K562 (cell line): ENCODE measurements at regions not wholly inside any gene's neighbourhood (a gene's known extent, or its start where the extent isn't known, plus 50 kb on each side); places are given as distances from the start of the nearest gene placed in this dataset.

Experiments
- ETS2 ChIP-seq: IDR thresholded peaks from 2 replicates; pipeline ENCODE4 v1.6.1; 2016; ENCODE audit warnings: borderline replicate concordance, missing genetic modification characterization, mild to moderate bottlenecking, moderate library complexity, missing compliant biosample characterization; ENCODE audit not compliant: poor library complexity, severe bottlenecking
- GABPA ChIP-seq: fragments of 200-800 bp; sonication (Bioruptor generic); conservative IDR thresholded peaks from 2 replicates; pipeline ENCODE4 v1.6.1; 2016; ENCODE audit warnings: low read depth, missing genetic modification characterization, missing compliant biosample characterization
- GATAD2A ChIP-seq: fragments of 450-650 bp; IDR thresholded peaks from 2 replicates; pipeline ENCODE4 v1.6.1; 2017
- PCBP1 ChIP-seq: fragments of 200-400 bp; formaldehyde crosslinking; IDR thresholded peaks from 2 replicates; pipeline ENCODE4 v1.6.1; 2018; ENCODE audit warnings: mild to moderate bottlenecking, low read depth, low read length; ENCODE audit not compliant: poor library complexity, severe bottlenecking
- ZNF274 ChIP-seq: IDR thresholded peaks from 2 replicates; pipeline ENCODE4 v1.6.1; 2011; ENCODE audit warnings: low read depth, mild to moderate bottlenecking, low read length, moderate library complexity, borderline replicate concordance
- TF ChIP-seq, protein P1 (sequence below), 2 experiments: fragments of 450-650 bp; formaldehyde crosslinking in 1 of 2; IDR thresholded peaks; 2 replicates each; pipeline versions ENCODE4 v1.4.0 to v1.6.1; 2014 to 2020; ENCODE audit warnings: mild to moderate bottlenecking in 2 of 2, borderline replicate concordance in 1 of 2, low read depth in 1 of 2

GRCh38 chr20:52490711-52491430 is 299.3 kb upstream of the ZFP64 start (continued):
- TF ChIP-seq, protein P1, sequence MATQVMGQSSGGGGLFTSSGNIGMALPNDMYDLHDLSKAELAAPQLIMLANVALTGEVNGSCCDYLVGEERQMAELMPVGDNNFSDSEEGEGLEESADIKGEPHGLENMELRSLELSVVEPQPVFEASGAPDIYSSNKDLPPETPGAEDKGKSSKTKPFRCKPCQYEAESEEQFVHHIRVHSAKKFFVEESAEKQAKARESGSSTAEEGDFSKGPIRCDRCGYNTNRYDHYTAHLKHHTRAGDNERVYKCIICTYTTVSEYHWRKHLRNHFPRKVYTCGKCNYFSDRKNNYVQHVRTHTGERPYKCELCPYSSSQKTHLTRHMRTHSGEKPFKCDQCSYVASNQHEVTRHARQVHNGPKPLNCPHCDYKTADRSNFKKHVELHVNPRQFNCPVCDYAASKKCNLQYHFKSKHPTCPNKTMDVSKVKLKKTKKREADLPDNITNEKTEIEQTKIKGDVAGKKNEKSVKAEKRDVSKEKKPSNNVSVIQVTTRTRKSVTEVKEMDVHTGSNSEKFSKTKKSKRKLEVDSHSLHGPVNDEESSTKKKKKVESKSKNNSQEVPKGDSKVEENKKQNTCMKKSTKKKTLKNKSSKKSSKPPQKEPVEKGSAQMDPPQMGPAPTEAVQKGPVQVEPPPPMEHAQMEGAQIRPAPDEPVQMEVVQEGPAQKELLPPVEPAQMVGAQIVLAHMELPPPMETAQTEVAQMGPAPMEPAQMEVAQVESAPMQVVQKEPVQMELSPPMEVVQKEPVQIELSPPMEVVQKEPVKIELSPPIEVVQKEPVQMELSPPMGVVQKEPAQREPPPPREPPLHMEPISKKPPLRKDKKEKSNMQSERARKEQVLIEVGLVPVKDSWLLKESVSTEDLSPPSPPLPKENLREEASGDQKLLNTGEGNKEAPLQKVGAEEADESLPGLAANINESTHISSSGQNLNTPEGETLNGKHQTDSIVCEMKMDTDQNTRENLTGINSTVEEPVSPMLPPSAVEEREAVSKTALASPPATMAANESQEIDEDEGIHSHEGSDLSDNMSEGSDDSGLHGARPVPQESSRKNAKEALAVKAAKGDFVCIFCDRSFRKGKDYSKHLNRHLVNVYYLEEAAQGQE (IDR thresholded peaks at IDR 0.05; ENCODE audit: borderline replicate concordance), result no peak
- TF ChIP-seq, protein P1 (CRISPR knock-in tag; IDR thresholded peaks at IDR 0.05; ENCODE audit: low read depth), result no peak
- TF ChIP-seq PCBP1 (no peak), GABPA (tag) (no peak), ZNF274 (no peak), GATAD2A (no peak), ETS2 (tag) (no peak)
